H1 (cell line): ENCODE measurements at regions not wholly inside any gene's neighbourhood (a gene's known extent, or its start where the extent isn't known, plus 50 kb on each side); places are given as distances from the start of the nearest gene placed in this dataset.

Experiments
- CTCF ChIA-PET: fragments of 300-600 bp; sonication (Branson Sonifier 250); formaldehyde crosslinking; loops from one replicate; lab custom pipeline; 2021; ENCODE audit not compliant: partially characterized antibody; lab: Charles Lee
- POLR2A ChIA-PET: fragments of 300-600 bp; sonication (Branson Sonifier 250); formaldehyde crosslinking; loops from one replicate; lab custom pipeline; 2021; ENCODE audit warnings: inconsistent platforms; ENCODE audit not compliant: partially characterized antibody; lab: Charles Lee
- DNase-seq, 2 experiments: peaks; one replicate each; pipeline versions ENCODE4 v3.0.0 to v3.0.0-alpha.2; 2010 to 2022; ENCODE audit warnings: low spot score in 2 of 2, low read depth in 1 of 2, mixed read lengths in 1 of 2
- FAIRE-seq: peaks from 2 replicates; lab custom pipeline; 2011; peaks lifted over from hg19 to GRCh38; lab: Jason Lieb, UNC
- H2AFZ ChIP-seq: 2 replicates; pipeline ENCODE4 v1.8.1; 2012; ENCODE audit warnings: low read length, inconsistent platforms
- H2AK5ac ChIP-seq: 2 replicates; pipeline ENCODE4 v1.6.1; 2013; ENCODE audit warnings: low read depth, low read length
- H2BK120ac ChIP-seq: replicated peaks from 2 replicates; pipeline ENCODE3; 2013; ENCODE audit warnings: low read depth, low read length, inconsistent platforms
- H2BK12ac ChIP-seq: 2 replicates; pipeline ENCODE4 v1.6.1; 2013; ENCODE audit warnings: low read depth, low read length
- H2BK15ac ChIP-seq: 2 replicates; pipeline ENCODE4 v1.6.1; 2013; ENCODE audit warnings: low read length
- H2BK20ac ChIP-seq: 2 replicates; pipeline ENCODE4 v1.6.1; 2013; ENCODE audit warnings: low read length
- H2BK5ac ChIP-seq: 2 replicates; pipeline ENCODE4 v1.6.1; 2013; ENCODE audit warnings: low read depth, low read length
- H3K14ac ChIP-seq: 2 replicates; pipeline ENCODE4 v1.6.1; 2013; ENCODE audit warnings: inconsistent platforms; ENCODE audit not compliant: insufficient read length
- H3K18ac ChIP-seq: 2 replicates; pipeline ENCODE4 v1.6.1; 2013; ENCODE audit warnings: low read length; ENCODE audit errors: extremely low read depth
- H3K23ac ChIP-seq: 2 replicates; pipeline ENCODE4 v1.6.1; 2013; ENCODE audit warnings: inconsistent platforms; ENCODE audit not compliant: insufficient read length
- H3K23me2 ChIP-seq: 2 replicates; pipeline ENCODE4 v1.6.1; 2013; ENCODE audit warnings: low read depth, low read length
- H3K27ac ChIP-seq: 2 replicates; pipeline ENCODE4 v1.6.1; 2011; ENCODE audit warnings: low read depth, low read length, inconsistent platforms
- H3K27me3 ChIP-seq, 4 experiments: replicated peaks in 1 of 4; 1 replicate in 1 of 4; 2 replicates in 3 of 4; pipeline versions ENCODE4 v1.6.1 to v1.8.1; 2011 to 2013; ENCODE audit warnings: low read length in 3 of 4, mild to moderate bottlenecking in 3 of 4, inconsistent platforms in 2 of 4, mixed read lengths in 2 of 4, moderate library complexity in 1 of 4; ENCODE audit not compliant: control insufficient read depth in 3 of 4, insufficient read depth in 3 of 4; ENCODE audit errors: extremely low read depth in 1 of 4
- H3K36me3 ChIP-seq, 4 experiments: 2 replicates each; pipeline versions ENCODE4 v1.6.1 to v1.8.1; 2011 to 2013; ENCODE audit warnings: mild to moderate bottlenecking in 4 of 4, low read length in 3 of 4, moderate library complexity in 2 of 4, control low read depth in 1 of 4, inconsistent platforms in 1 of 4; ENCODE audit not compliant: insufficient read depth in 4 of 4, control insufficient read depth in 2 of 4
- H3K4ac ChIP-seq: replicated peaks from 2 replicates; pipeline ENCODE3; 2013; ENCODE audit warnings: low read length, low read depth, mixed read lengths, inconsistent platforms; ENCODE audit not compliant: insufficient read length
- H3K4me1 ChIP-seq, 4 experiments: replicated peaks in 1 of 4; 1 replicate in 1 of 4; 2 replicates in 3 of 4; pipeline versions ENCODE4 v1.6.1 to v1.8.1; 2011 to 2013; ENCODE audit warnings: low read length in 3 of 4, inconsistent platforms in 2 of 4, mixed read lengths in 1 of 4; ENCODE audit not compliant: insufficient read depth in 4 of 4, control insufficient read depth in 3 of 4
- H3K4me2 ChIP-seq, 2 experiments: 2 replicates each; pipeline versions ENCODE4 v1.6.1 to v1.8.1; 2011 to 2013; ENCODE audit warnings: low read depth in 2 of 2, low read length in 2 of 2, control low read depth in 1 of 2, inconsistent platforms in 1 of 2, mild to moderate bottlenecking in 1 of 2; ENCODE audit not compliant: insufficient read depth in 1 of 2
- H3K4me3 ChIP-seq, 4 experiments: fragments of 200-600, 300-600 bp in 1 of 4; sonication (generic), shearing (Covaris generic), sonication (Bioruptor Twin) in 1 of 4; 2 replicates each; pipeline versions ENCODE4 v1.5.1 to v1.8.1; 2011 to 2016; ENCODE audit warnings: low read length in 4 of 4, low read depth in 3 of 4, control low read depth in 2 of 4, inconsistent platforms in 2 of 4, mild to moderate bottlenecking in 2 of 4, mixed read lengths in 1 of 4, moderate library complexity in 1 of 4; ENCODE audit not compliant: insufficient read depth in 2 of 4; ENCODE audit errors: extremely low read depth in 1 of 4
- H3K56ac ChIP-seq: replicated peaks from 2 replicates; pipeline ENCODE3; 2013; ENCODE audit warnings: low read depth, mild to moderate bottlenecking, mixed read lengths, low read length, inconsistent platforms; ENCODE audit not compliant: insufficient read length
- H3K79me1 ChIP-seq: 2 replicates; pipeline ENCODE4 v1.6.1; 2013; ENCODE audit warnings: low read depth, low read length, control low read depth
- H3K79me2 ChIP-seq, 2 experiments: 2 replicates each; pipeline versions ENCODE4 v1.6.1 to v1.8.1; 2012 to 2013; ENCODE audit warnings: low read length in 2 of 2, mild to moderate bottlenecking in 2 of 2, inconsistent platforms in 1 of 2; ENCODE audit not compliant: insufficient read depth in 2 of 2, control insufficient read depth in 1 of 2
- H3K9ac ChIP-seq, 4 experiments: replicated peaks in 1 of 4; 1 replicate in 1 of 4; 2 replicates in 3 of 4; pipeline versions ENCODE4 v1.6.1 to v1.8.1; 2011 to 2013; ENCODE audit warnings: low read depth in 3 of 4, low read length in 3 of 4, control low read depth in 2 of 4, mild to moderate bottlenecking in 2 of 4, moderate library complexity in 2 of 4, inconsistent platforms in 1 of 4; ENCODE audit errors: extremely low read depth in 1 of 4
- H3K9me3 ChIP-seq, 2 experiments: 2 replicates each; pipeline versions ENCODE4 v1.6.1 to v1.8.1; 2012 to 2013; ENCODE audit warnings: mild to moderate bottlenecking in 2 of 2, moderate library complexity in 2 of 2, control low read depth in 1 of 2, inconsistent platforms in 1 of 2, low read depth in 1 of 2, low read length in 1 of 2, mixed read lengths in 1 of 2; ENCODE audit not compliant: insufficient read depth in 2 of 2
- H4K20me1 ChIP-seq, 2 experiments: replicated peaks in 1 of 2; 2 replicates each; pipeline versions ENCODE3 to v1.8.1; 2011 to 2013; ENCODE audit warnings: inconsistent platforms in 2 of 2, low read length in 2 of 2, mild to moderate bottlenecking in 1 of 2; ENCODE audit not compliant: insufficient read depth in 2 of 2, control insufficient read depth in 1 of 2
- H4K5ac ChIP-seq: 2 replicates; pipeline ENCODE4 v1.6.1; 2013; ENCODE audit warnings: low read length, low read depth, mixed read lengths, inconsistent platforms; ENCODE audit not compliant: insufficient read length
- H4K8ac ChIP-seq: 2 replicates; pipeline ENCODE4 v1.8.0; 2013; ENCODE audit warnings: mild to moderate bottlenecking, moderate library complexity, low read length, inconsistent platforms; ENCODE audit not compliant: insufficient read depth; ENCODE audit errors: extremely low read depth
- H4K91ac ChIP-seq: replicated peaks from 2 replicates; pipeline ENCODE3; 2013; ENCODE audit warnings: low read length, mixed read lengths, inconsistent platforms; ENCODE audit not compliant: insufficient read length
- ATF3 ChIP-seq: IDR thresholded peaks from 2 replicates; pipeline ENCODE4 v1.6.1; 2011; ENCODE audit warnings: low read depth, mild to moderate bottlenecking, low read length; ENCODE audit not compliant: insufficient read depth
- CTCF ChIP-seq, 3 experiments: IDR thresholded peaks; 1 replicate in 2 of 3; 2 replicates in 1 of 3; pipeline versions ENCODE4 v1.5.1 to v1.6.1; 2011; ENCODE audit warnings: low read length in 3 of 3, mild to moderate bottlenecking in 3 of 3, inconsistent platforms in 2 of 3, low read depth in 1 of 3, moderate library complexity in 1 of 3; ENCODE audit not compliant: insufficient read depth in 1 of 3; ENCODE audit errors: control extremely low read depth in 1 of 3
- E2F6 ChIP-seq: IDR thresholded peaks from 2 replicates; pipeline ENCODE4 v1.6.1; 2012; ENCODE audit warnings: inconsistent platforms
- JUN ChIP-seq: IDR thresholded peaks from 2 replicates; pipeline ENCODE4 v1.6.1; 2011; ENCODE audit warnings: low read depth, mild to moderate bottlenecking, improper control_type of control experiment, low read length
- MAX ChIP-seq: IDR thresholded peaks from 2 replicates; pipeline ENCODE4 v1.6.1; 2012; ENCODE audit warnings: inconsistent platforms
- RAD21 ChIP-seq, 2 experiments: IDR thresholded peaks in 1 of 2; conservative IDR thresholded peaks in 1 of 2; 2 replicates each; pipeline ENCODE4 v1.6.1; 2011; ENCODE audit warnings: low read depth in 2 of 2, low read length in 2 of 2, improper control_type of control experiment in 1 of 2, inconsistent platforms in 1 of 2, mild to moderate bottlenecking in 1 of 2, moderate library complexity in 1 of 2
- RXRA ChIP-seq: IDR thresholded peaks from 2 replicates; pipeline ENCODE4 v1.6.1; 2011; ENCODE audit warnings: low read depth, mild to moderate bottlenecking, low read length, moderate library complexity; ENCODE audit not compliant: insufficient read depth
- SIX5 ChIP-seq: IDR thresholded peaks from 2 replicates; pipeline ENCODE4 v1.6.1; 2011; ENCODE audit warnings: mild to moderate bottlenecking, low read depth, low read length
- WGBS, 2 experiments: shearing (Covaris generic) in 1 of 2; methylation state at CpG; one replicate each; pipeline versions ENCODE4 v1.1.6 to v1.1.7; 2013 to 2015; ENCODE audit warnings: low lambda C conversion rate in 2 of 2, mixed read lengths in 2 of 2, inconsistent platforms in 1 of 2, low coverage in 1 of 2, missing lambda C conversion rate in 1 of 2; ENCODE audit not compliant: insufficient replicate concordance in 2 of 2, insufficient coverage in 1 of 2, insufficient read length in 1 of 2; ENCODE audit errors: extremely low coverage in 1 of 2, missing lambda C conversion rate in 1 of 2; 5-methylcytosine and 5-hydroxymethylcytosine counted together

GRCh38 chr10:6753644-6754043 is 173.6 kb upstream of the PRKCQ start:
- Histone ChIP-seq H4K5ac (no peak overlapping the region), H3K4me2 (no peak overlapping the region; a peak in 2 of 4 replicates), H3K56ac (no peak overlapping the region), H3K4me1 (peaks cover 0 to 18% (median 9%) of the 10 kb centered on the region in 4 experiments; a peak in 6 of 7 replicates), H2AK5ac (no peak overlapping the region; the same call in 1 of the 2 replicates), H4K20me1 (no peaks in the 10 kb centered on the region), H3K23me2 (no peaks in the 10 kb centered on the region; the same call in 1 of the 2 replicates), H2BK15ac (no peak overlapping the region), H2AFZ (0 out of 2 replicates have a peak overlapping the region, but pooled peaks have one; percentile 37), H3K9me3 (no peaks in the 10 kb centered on the region), H3K4me3 (no peak overlapping the region), H2BK20ac (no peak overlapping the region), H2BK12ac (no peak overlapping the region), H3K27ac (no peak overlapping the region), H3K4ac (no peak overlapping the region), H3K79me2 (no peaks in the 10 kb centered on the region), H2BK5ac (0 out of 2 replicates have a peak overlapping the region, but pooled peaks have one; percentile 3), H3K27me3 (peaks cover 0 to 1% (median 0%) of the 10 kb centered on the region in 4 experiments; a peak in 1 of 7 replicates), H3K79me1 (no peaks in the 10 kb centered on the region), H3K14ac (no peak overlapping the region), H3K23ac (no peak overlapping the region), H3K36me3 (no peaks in the 10 kb centered on the region), H4K8ac (no peak overlapping the region), H3K9ac (no peak overlapping the region), H4K91ac (no peak overlapping the region), H3K18ac (no peak overlapping the region), H2BK120ac (no peak overlapping the region)
- peak; percentile 31; the same call in 1 of the 2 replicates for TF ChIP-seq E2F6
- no peak for TF ChIP-seq RXRA
- no peak for TF ChIP-seq ATF3
- TF ChIP-seq RAD21 (IDR thresholded peaks at IDR 0.05 in 1 of 2, conservative IDR thresholded peaks at IDR 0.05 in 1 of 2; ENCODE audit: low read depth in 2 of 2, low read length in 2 of 2) = 0 out of 4 replicates have a peak, but pooled peaks have one; percentile 7 to 18
- no peak for TF ChIP-seq JUN
- TF ChIP-seq MAX = peak; percentile 35; the same call in 1 of the 2 replicates
- TF ChIP-seq SIX5 = 0 out of 2 replicates have a peak, but pooled peaks have one; percentile 3
- peak in 2 of 3 experiments; percentile 28 to 30; a peak in 2 of 4 replicates for TF ChIP-seq CTCF (IDR thresholded peaks at IDR 0.05; ENCODE audit: control extremely low read depth in 1 of 3, insufficient read depth in 1 of 3, low read depth in 1 of 3, low read length in 3 of 3)
- ChIA-PET CTCF (no interaction called here), POLR2A (no interaction called here)
- 40% methylated on average over 10 of the region's 10 CpGs; no CpG with 5 or more reads in 1 of the 2 experiments for WGBS, 2 experiments
- no peak for FAIRE-seq
- DNase-seq = peak in 1 of 2 experiments; percentile 61
